ENCODE measurements at regions not wholly inside any gene's neighbourhood (a gene's known extent, or its start where the extent isn't known, plus 50 kb on each side); places are given as distances from the start of the nearest gene placed in this dataset.

DNA sequence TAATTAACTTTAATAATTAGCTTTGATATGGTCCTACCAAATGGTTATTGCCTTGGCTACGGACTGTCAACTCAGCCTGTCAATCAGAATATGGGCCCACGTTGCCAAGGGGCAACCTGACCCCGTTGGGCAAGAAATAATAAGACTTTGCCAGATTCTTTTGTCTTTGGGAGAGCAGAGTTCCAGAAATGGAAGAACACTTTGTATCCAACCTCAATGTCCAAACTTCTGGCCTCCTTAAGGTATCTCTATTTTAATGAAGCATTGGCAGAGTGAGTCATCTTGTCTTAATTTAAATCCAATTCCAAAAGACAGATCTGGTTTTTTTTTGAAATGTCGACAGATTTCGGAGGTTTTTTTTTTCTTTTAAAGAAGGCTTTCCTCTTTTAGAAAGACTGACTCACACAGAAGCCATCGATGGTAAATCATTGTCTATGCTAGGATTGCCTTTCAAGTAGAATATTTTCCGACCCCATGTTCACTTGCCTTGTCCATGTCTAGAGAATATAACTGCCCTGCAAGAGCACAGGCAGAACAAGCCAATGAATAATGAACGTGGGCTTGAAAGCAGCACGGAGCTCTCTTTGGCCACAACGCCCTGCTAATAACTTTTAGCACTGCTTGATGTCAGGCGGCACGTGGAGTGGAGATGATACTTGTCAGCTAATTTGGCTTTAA, 190.3 kb upstream of the GATB start:
- TF ChIP-seq, protein P1, sequence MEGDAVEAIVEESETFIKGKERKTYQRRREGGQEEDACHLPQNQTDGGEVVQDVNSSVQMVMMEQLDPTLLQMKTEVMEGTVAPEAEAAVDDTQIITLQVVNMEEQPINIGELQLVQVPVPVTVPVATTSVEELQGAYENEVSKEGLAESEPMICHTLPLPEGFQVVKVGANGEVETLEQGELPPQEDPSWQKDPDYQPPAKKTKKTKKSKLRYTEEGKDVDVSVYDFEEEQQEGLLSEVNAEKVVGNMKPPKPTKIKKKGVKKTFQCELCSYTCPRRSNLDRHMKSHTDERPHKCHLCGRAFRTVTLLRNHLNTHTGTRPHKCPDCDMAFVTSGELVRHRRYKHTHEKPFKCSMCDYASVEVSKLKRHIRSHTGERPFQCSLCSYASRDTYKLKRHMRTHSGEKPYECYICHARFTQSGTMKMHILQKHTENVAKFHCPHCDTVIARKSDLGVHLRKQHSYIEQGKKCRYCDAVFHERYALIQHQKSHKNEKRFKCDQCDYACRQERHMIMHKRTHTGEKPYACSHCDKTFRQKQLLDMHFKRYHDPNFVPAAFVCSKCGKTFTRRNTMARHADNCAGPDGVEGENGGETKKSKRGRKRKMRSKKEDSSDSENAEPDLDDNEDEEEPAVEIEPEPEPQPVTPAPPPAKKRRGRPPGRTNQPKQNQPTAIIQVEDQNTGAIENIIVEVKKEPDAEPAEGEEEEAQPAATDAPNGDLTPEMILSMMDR (IDR thresholded peaks at IDR 0.05) = no peak
- TF ChIP-seq POLR2AphosphoS5 (IDR thresholded peaks at IDR 0.05) = no peak
